ENCODE measurements at regions not wholly inside any gene's neighbourhood (a gene's known extent, or its start where the extent isn't known, plus 50 kb on each side); places are given as distances from the start of the nearest gene placed in this dataset.

DNA sequence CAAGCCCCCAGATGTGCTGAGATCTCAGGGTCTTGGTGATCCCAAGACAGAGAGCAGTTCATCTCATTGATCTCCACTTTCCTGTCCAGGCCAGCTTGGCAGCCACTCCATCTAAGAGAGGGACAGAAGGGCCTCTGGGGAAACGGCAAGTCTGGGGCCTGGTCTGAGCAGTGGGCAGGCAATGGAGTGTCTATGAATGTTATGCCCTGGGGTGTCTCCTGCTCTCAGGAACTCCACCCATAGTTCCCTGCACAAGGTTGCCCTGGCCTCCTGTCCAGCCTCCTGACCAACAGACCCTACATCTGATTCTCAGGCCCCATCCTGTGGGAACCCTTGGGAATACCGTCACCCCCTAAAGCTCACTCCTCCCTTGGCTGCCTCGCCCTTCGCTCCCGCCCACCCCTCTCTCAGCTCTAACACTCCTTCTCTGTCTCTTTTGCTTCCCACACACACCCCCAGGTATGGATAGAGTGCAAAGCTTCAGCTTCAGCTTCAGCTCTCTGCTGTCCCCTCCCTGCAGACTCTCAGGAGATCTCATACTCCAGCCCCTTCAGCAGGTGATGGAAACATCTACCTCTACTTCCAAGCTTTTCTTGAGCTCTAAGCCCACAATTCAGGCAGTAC lies 83.0 kb downstream of the HIF1AN start:
- TF ChIP-seq, protein P1, sequence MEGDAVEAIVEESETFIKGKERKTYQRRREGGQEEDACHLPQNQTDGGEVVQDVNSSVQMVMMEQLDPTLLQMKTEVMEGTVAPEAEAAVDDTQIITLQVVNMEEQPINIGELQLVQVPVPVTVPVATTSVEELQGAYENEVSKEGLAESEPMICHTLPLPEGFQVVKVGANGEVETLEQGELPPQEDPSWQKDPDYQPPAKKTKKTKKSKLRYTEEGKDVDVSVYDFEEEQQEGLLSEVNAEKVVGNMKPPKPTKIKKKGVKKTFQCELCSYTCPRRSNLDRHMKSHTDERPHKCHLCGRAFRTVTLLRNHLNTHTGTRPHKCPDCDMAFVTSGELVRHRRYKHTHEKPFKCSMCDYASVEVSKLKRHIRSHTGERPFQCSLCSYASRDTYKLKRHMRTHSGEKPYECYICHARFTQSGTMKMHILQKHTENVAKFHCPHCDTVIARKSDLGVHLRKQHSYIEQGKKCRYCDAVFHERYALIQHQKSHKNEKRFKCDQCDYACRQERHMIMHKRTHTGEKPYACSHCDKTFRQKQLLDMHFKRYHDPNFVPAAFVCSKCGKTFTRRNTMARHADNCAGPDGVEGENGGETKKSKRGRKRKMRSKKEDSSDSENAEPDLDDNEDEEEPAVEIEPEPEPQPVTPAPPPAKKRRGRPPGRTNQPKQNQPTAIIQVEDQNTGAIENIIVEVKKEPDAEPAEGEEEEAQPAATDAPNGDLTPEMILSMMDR (IDR thresholded peaks at IDR 0.05), result no peak
- ATAC-seq (ENCODE audit: low FRiP score) (no peak), DNase-seq (ENCODE audit: low spot score) (no peak)

DNA sequence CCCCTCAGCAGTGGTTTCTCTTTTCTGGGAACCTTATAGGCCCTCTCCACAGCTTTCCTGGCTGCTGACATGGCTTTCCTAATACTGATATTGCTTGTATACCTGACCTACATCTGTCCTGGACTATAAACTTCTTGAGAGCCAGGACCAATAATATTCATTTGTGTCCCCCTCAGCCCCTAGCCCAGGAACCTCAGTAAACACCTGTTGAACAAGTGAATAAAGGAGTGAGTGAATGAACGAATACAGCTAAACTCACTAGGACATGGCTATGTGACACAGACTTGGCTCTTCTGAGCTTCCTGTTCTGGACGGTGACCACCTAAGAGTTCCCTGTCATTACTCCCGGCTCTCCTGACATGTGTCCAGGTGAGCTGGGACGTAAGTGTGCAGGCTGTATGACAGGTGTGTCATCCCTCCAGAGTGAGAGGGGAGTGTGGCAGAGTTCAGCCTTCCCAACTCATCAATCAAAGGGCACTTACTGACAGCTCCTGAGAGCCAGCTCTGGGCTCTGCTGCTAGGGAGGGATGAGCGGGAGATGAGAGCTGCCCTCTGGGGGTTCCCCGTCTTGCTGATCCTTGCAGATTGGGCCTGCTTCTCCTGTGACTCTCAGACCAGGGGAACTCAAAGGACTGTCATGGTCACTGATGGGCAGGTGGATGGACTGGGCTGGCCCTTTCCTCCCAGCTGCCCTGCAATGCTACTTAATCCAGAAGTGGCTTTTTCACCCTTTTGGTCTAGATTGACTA lies 84.5 kb downstream of the HIF1AN start:
- TF ChIP-seq, protein P1 (IDR thresholded peaks at IDR 0.05), result no peak
- ATAC-seq (ENCODE audit: low FRiP score) (no peak), DNase-seq (ENCODE audit: low spot score) (no peak)

DNA sequence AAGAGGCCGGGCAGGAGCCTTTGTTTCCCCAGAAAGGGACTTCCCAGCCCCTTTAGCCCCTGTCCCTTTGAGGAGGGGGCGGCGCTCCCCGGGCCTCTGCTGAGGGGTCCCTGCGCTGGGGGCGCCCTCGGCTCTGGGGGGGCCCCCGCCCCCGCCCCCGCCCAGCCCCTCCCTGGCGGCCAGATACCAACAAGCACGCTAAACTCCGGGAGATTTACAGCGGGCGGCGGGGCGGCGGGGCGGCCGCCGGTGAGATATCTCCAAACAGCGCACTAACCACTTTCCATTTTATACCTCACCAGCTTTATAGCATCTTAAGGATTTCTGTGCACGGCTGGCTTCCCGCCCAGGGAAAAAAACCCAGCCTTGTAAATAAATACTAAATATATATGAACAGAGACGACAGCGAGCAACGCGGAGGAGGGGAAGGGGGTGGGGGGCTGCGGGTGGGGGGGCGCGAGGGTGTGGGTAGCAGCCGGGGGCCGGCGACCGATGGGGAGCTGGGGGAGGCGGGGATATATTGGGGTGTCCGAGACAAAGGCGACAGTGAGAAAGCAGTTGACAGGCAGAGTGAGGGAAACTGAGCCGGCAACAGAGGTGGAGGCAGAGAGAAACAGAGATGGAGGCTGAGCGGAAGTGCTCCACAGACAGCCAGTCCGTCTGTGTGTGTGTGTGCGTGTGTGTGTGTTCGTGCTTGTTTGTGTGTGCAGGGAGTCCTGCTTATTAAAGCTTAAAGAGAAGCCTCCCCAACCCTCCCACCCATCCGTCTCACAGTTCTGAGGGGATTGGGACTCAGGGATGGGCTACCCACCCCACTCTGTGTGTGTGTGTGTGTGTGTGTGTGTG lies 85.8 kb downstream of the HIF1AN start:
- TF ChIP-seq, protein P1 (IDR thresholded peaks at IDR 0.05), result no peak
- DNase-seq (ENCODE audit: low spot score), result no peak
- ATAC-seq (ENCODE audit: low FRiP score), result no peak

DNA sequence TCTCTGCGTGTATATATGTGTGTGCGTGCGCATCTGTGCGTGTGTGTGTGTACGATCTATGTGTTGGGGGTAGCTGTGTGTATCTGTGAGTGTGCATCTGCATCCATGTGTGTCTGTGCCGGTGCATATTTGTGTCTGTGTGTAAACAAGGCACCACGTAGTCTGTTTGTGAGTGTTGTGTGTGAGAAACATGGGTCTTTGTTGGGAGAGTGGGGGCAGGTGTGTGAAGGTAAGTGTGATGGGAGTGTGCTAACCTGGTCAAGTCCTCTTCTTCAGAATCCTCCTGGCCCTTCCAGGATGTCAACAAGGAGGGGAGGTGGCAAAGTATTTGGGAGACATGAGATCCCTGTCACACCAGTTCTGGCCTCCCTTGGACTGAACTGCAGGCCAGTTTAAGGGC lies 87.2 kb downstream of the HIF1AN start:
- TF ChIP-seq, protein P1 (IDR thresholded peaks at IDR 0.05), result no peak
- DNase-seq (ENCODE audit: low spot score) (no peak), ATAC-seq (ENCODE audit: low FRiP score) (no peak)

DNA sequence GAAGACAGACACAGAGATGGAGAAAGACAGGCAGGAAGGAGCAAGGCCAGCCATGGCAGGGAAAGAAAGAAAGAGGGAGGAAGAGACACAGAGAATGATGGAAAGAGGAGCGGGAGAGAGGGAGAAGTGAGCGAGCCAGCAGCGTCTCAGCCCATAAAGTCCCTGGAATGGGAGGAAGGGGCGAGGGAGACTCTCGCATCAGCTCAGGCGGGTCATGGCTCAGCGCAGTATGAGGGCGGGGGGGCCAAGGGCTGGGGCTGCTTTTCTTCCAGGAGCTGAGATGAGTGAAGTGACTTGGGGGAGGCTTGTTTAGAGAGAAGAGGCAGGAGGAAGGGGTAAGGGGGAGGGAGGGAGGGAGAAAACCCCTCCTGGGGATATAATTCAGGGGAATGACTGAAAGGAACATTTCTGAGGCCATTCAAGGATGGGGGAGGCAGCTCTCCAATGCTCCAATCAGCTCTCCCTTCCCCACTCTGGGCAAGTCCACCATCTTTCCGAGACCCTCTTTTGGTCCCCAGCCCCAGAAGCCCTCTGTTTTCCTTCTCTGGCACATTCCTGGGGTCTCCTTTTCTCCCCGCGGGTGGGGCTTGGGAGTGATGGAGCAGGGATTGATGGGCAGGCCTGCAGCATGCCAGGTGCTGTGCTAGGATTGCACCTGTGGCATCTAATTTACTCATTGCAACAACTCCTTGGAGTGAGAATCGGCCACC lies 87.9 kb downstream of the HIF1AN start:
- TF ChIP-seq, protein P1 (IDR thresholded peaks at IDR 0.05), result no peak
- DNase-seq (ENCODE audit: low spot score), result no peak
- ATAC-seq (ENCODE audit: low FRiP score), result no peak

DNA sequence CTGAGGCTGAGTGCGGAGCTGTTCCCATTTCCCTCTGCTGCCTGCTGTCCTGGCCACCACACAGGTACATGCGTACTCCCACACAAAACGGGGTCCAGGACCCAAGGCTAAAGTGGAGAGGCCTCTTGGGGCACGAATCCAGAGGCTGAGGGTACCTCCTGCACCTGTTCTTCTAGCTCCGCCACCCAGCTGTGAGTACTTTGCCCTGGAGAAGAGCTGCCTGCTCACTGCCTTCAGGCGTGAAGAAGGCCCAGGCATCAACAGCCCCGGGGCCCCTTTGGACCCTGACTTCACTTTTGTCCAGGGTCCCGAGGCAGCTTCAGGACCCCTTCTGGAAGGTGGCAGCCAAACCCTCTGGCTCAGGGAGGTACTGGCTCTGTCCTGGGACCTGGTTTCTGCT lies 88.6 kb downstream of the HIF1AN start:
- TF ChIP-seq, protein P1 (IDR thresholded peaks at IDR 0.05), result no peak
- no peak for ATAC-seq (ENCODE audit: low FRiP score)
- DNase-seq (ENCODE audit: low spot score), result no peak

All from omental fat pad (tissue), 3 donors.